Natural killer cell (primary cell): ENCODE measurements at regions not wholly inside any gene's neighbourhood (a gene's known extent, or its start where the extent isn't known, plus 50 kb on each side); places are given as distances from the start of the nearest gene placed in this dataset.

ENCODE experiments used
- ATAC-seq, 3 donors: fragments of 150-1000 bp in 2 of 3; fragments of 200-7000 bp in 1 of 3; cut with Tn5 transposase; 1 replicate in 1 of 3; 2 replicates in 2 of 3; pipeline ENCODE4 v1.10.0; 2021; ENCODE audit warnings: mild to moderate bottlenecking in 2 of 3, moderate library complexity in 2 of 3
- DNase-seq, 2 donors: peaks; one replicate each; pipeline versions ENCODE4 v3.0.0 to v3.0.0-alpha.2; 2013 to 2021; ENCODE audit warnings: mixed read lengths in 1 of 2
- H3K27ac ChIP-seq: one replicate; pipeline ENCODE4 v1.5.1; 2013; ENCODE audit warnings: mild to moderate bottlenecking, low read length
- H3K27me3 ChIP-seq: one replicate; pipeline ENCODE4 v1.6.1; 2013; ENCODE audit warnings: low read length; ENCODE audit not compliant: control insufficient read depth, insufficient read depth
- H3K36me3 ChIP-seq: one replicate; pipeline ENCODE4 v1.6.1; 2013; ENCODE audit warnings: low read length; ENCODE audit not compliant: control insufficient read depth, insufficient read depth
- H3K4me1 ChIP-seq: one replicate; pipeline ENCODE4 v1.6.1; 2013; ENCODE audit warnings: low read length; ENCODE audit not compliant: control insufficient read depth, insufficient read depth
- H3K4me3 ChIP-seq: one replicate; pipeline ENCODE4 v1.5.1; 2013; ENCODE audit warnings: low read length
- H3K9me3 ChIP-seq: one replicate; pipeline ENCODE4 v1.6.1; 2013; ENCODE audit warnings: low read length; ENCODE audit not compliant: control insufficient read depth, insufficient read depth
- H3K27ac Mint-ChIP-seq, 2 donors: one replicate each; pipeline ENCODE4 v1.8.0; 2022; ENCODE audit warnings: mild to moderate bottlenecking in 2 of 2, mixed read lengths in 2 of 2, moderate library complexity in 1 of 2
- H3K27me3 Mint-ChIP-seq, 2 donors: one replicate each; pipeline ENCODE4 v1.8.0; 2022; ENCODE audit warnings: low read depth in 2 of 2, mixed read lengths in 2 of 2
- H3K36me3 Mint-ChIP-seq: one replicate; pipeline ENCODE4 v1.8.0; 2022; ENCODE audit warnings: mixed read lengths
- H3K4me1 Mint-ChIP-seq, 2 donors: one replicate each; pipeline ENCODE4 v1.8.0; 2022; ENCODE audit warnings: mixed read lengths in 2 of 2
- H3K4me3 Mint-ChIP-seq: one replicate; pipeline ENCODE4 v1.8.0; 2022; ENCODE audit warnings: mild to moderate bottlenecking, moderate library complexity, mixed read lengths
- H3K9me3 Mint-ChIP-seq, 2 donors: one replicate each; pipeline ENCODE4 v1.8.0; 2022; ENCODE audit warnings: mixed read lengths in 2 of 2
- WGBS: methylation state at CpG from one replicate; pipeline ENCODE4 v1.1.7; 2013; ENCODE audit warnings: missing lambda C conversion rate; ENCODE audit not compliant: insufficient coverage; 5-methylcytosine and 5-hydroxymethylcytosine counted together
- intact Hi-C: fragments of 100-400 bp; cut with micrococcal nuclease; formaldehyde crosslinking; loops from one replicate; pipeline ENCODE4 v1.14.2; 2022
- TF ChIP-seq, protein P1 (sequence below): fragments of 200-600 bp; IDR thresholded peaks from one replicate; pipeline ENCODE4 v1.8.0; 2022; ENCODE audit warnings: antibody characterized with exemption

DNA sequence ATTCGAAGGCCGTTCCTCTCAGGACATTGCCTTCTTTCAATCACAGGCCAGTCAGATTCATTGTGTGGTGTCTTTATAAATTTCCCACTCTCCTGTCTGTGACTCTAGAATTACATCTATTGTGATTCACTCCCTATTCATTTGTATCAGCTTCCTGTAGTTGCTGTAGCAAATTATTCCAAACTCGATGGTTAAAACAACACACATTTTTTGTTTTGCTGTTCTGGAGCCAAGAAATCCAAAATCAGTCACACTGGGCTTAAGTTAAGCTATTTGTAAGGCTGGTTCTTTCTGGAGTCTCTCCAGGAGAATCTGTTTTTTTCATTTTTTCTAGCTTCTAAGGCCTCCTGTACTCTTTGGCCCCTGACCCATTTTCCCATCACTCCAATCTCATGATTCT is 1487.0 kb upstream of the SLC10A2 start:
- ATAC-seq, result no peak
- H3K27ac Mint-ChIP-seq, result no peak overlapping the region
- intact Hi-C loops, result no loop called here

DNA sequence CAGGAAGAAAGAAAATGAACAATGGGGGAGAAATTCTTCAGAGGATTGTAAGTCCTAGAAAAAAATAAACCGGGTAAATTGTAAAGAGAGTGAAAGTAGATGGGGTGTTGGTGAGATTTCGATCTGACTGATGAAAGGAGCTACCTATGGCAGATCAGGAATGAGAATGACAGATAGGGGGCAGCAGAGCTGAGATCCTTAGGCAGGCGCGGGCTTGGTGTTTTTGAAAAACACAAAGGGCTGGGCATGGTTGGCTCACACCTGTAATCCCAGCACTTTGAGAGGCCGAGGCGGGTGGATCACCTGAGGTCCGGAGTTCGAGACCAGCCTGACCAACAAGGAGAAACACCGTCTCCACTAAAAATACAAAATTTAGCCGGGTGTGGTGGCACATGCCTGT is 1468.6 kb upstream of the SLC10A2 start:
- 91% methylated on average over 10 of the region's 10 CpGs for WGBS
- Mint-ChIP-seq H3K27me3 (no peaks in the 10 kb centered on the region), H3K4me3 (no peak overlapping the region), H3K27ac (no peak overlapping the region), H3K9me3 (peaks cover 7 to 8% of the 10 kb centered on the region in 2 donors), H3K36me3 (no peaks in the 10 kb centered on the region), H3K4me1 (no peaks in the 10 kb centered on the region)
- Histone ChIP-seq H3K9me3 (no peaks in the 10 kb centered on the region), H3K4me3 (no peak overlapping the region), H3K27me3 (no peaks in the 10 kb centered on the region), H3K27ac (no peak overlapping the region), H3K36me3 (no peaks in the 10 kb centered on the region), H3K4me1 (no peaks in the 10 kb centered on the region)
- TF ChIP-seq, protein P1, sequence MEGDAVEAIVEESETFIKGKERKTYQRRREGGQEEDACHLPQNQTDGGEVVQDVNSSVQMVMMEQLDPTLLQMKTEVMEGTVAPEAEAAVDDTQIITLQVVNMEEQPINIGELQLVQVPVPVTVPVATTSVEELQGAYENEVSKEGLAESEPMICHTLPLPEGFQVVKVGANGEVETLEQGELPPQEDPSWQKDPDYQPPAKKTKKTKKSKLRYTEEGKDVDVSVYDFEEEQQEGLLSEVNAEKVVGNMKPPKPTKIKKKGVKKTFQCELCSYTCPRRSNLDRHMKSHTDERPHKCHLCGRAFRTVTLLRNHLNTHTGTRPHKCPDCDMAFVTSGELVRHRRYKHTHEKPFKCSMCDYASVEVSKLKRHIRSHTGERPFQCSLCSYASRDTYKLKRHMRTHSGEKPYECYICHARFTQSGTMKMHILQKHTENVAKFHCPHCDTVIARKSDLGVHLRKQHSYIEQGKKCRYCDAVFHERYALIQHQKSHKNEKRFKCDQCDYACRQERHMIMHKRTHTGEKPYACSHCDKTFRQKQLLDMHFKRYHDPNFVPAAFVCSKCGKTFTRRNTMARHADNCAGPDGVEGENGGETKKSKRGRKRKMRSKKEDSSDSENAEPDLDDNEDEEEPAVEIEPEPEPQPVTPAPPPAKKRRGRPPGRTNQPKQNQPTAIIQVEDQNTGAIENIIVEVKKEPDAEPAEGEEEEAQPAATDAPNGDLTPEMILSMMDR, result no peak
- intact Hi-C loops, result no loop called here
- DNase-seq (no peak), ATAC-seq (no peak)

More for the DNA sequence above, 1487.0 kb upstream of the SLC10A2 start:
- Histone ChIP-seq H3K4me3 (no peak overlapping the region), H3K9me3 (no peaks in the 10 kb centered on the region), H3K4me1 (no peaks in the 10 kb centered on the region), H3K36me3 (no peaks in the 10 kb centered on the region), H3K27me3 (no peaks in the 10 kb centered on the region), H3K27ac (no peak overlapping the region)
- 90% methylated on average over 3 of the region's 3 CpGs for WGBS
- TF ChIP-seq, protein P1, result no peak
- Mint-ChIP-seq H3K27me3 (no peaks in the 10 kb centered on the region), H3K9me3 (peaks cover 9 to 13% of the 10 kb centered on the region in 2 donors), H3K4me1 (no peaks in the 10 kb centered on the region), H3K4me3 (no peak overlapping the region), H3K36me3 (no peaks in the 10 kb centered on the region)
- DNase-seq, result no peak

DNA sequence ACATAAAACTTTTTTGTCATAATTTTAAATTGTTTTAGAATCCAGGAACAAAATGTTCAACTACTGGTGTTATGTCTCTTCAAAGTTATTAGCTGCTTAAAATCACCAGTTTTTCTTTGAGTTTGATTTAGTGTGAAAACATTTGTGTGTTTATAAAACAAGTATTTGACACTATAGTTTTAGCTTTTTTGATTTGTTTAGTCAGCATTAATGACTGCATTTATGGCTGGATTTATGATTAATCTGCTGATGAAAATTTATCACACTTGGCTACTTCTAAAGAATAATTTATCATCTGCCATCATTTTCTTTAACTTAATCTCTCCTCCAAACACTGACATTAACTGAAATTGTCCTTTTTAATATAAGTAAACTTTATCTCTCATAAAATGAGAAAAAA is 1465.9 kb upstream of the SLC10A2 start:
- no peaks in the 10 kb centered on the region for H3K9me3 ChIP-seq
- H3K4me1 ChIP-seq, result no peaks in the 10 kb centered on the region
- no peak for ATAC-seq
- Mint-ChIP-seq H3K4me3 (no peak overlapping the region), H3K27ac (no peak overlapping the region), H3K9me3 (peaks cover 12% of the 10 kb centered on the region in 2 donors), H3K27me3 (no peaks in the 10 kb centered on the region), H3K4me1 (no peaks in the 10 kb centered on the region), H3K36me3 (no peaks in the 10 kb centered on the region)
- H3K36me3 ChIP-seq, result no peaks in the 10 kb centered on the region
- H3K4me3 ChIP-seq, result no peak overlapping the region
- TF ChIP-seq, protein P1, result no peak
- no peak overlapping the region for H3K27ac ChIP-seq
- no peaks in the 10 kb centered on the region for H3K27me3 ChIP-seq
- no peak for DNase-seq
- intact Hi-C loops, result no loop called here

DNA sequence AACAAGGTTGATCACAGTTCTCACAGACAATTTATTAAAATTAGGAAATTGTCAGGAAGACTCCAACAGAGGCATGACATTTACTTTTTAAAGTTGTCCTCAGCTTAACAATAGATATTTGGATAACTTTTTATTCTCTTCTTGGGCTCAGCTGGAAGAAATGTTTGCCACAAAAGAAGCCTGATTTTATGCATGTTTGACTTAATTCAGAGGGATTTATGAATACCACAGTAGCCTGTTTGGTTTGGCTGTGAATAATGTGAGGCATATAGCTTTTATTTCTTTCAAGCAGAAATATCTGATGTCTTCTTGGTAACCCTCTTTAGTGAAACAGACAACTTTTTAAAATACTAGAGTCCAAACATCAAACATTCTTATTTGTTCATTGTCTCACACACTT is 1464.5 kb upstream of the SLC10A2 start:
- Histone ChIP-seq H3K9me3 (no peaks in the 10 kb centered on the region), H3K27me3 (no peaks in the 10 kb centered on the region), H3K27ac (no peak overlapping the region), H3K4me3 (no peak overlapping the region), H3K36me3 (no peaks in the 10 kb centered on the region), H3K4me1 (no peaks in the 10 kb centered on the region)
- Mint-ChIP-seq H3K4me3 (no peak overlapping the region), H3K27me3 (no peaks in the 10 kb centered on the region), H3K9me3 (peaks cover 12 to 14% of the 10 kb centered on the region in 2 donors), H3K4me1 (no peaks in the 10 kb centered on the region), H3K36me3 (no peaks in the 10 kb centered on the region), H3K27ac (no peak overlapping the region)
- ATAC-seq (no peak), DNase-seq (no peak)
- TF ChIP-seq, protein P1, result no peak
- intact Hi-C loops, result no loop called here
